Peyer's patch (tissue), 4 donors: ENCODE measurements at regions not wholly inside any gene's neighbourhood (a gene's known extent, or its start where the extent isn't known, plus 50 kb on each side); places are given as distances from the start of the nearest gene placed in this dataset.

Source experiments
- POLR2A ChIP-seq, 2 donors: fragments of 450-650 bp; IDR thresholded peaks; one replicate each; pipeline ENCODE4 v1.5.1; 2017; ENCODE audit warnings: antibody characterized with exemption in 2 of 2, mild to moderate bottlenecking in 2 of 2, moderate library complexity in 2 of 2
- TF ChIP-seq, protein P1 (sequence below), 6 experiments: fragments of 450-650 bp in 4 of 6; fragments of 200-600 bp in 2 of 6; sonication (generic) in 1 of 6; IDR thresholded peaks; one replicate each; pipeline ENCODE4 v1.5.1; 2017 to 2019; ENCODE audit warnings: antibody characterized with exemption in 6 of 6, mild to moderate bottlenecking in 3 of 6, moderate library complexity in 1 of 6

GRCh38 chrX:125940985-125941384 is 225.1 kb downstream of the DCAF12L2 start:
- TF ChIP-seq, protein P1, sequence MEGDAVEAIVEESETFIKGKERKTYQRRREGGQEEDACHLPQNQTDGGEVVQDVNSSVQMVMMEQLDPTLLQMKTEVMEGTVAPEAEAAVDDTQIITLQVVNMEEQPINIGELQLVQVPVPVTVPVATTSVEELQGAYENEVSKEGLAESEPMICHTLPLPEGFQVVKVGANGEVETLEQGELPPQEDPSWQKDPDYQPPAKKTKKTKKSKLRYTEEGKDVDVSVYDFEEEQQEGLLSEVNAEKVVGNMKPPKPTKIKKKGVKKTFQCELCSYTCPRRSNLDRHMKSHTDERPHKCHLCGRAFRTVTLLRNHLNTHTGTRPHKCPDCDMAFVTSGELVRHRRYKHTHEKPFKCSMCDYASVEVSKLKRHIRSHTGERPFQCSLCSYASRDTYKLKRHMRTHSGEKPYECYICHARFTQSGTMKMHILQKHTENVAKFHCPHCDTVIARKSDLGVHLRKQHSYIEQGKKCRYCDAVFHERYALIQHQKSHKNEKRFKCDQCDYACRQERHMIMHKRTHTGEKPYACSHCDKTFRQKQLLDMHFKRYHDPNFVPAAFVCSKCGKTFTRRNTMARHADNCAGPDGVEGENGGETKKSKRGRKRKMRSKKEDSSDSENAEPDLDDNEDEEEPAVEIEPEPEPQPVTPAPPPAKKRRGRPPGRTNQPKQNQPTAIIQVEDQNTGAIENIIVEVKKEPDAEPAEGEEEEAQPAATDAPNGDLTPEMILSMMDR (IDR thresholded peaks at IDR 0.05): no peak
- no peak for TF ChIP-seq POLR2A (IDR thresholded peaks at IDR 0.05)
